ENCODE measurements at regions not wholly inside any gene's neighbourhood (a gene's known extent, or its start where the extent isn't known, plus 50 kb on each side); places are given as distances from the start of the nearest gene placed in this dataset.
A peak's percentile ranks its signal among the peaks of the same experiment; 100 is the strongest.

GRCh38 chr4:87915621-87916020 is 59.9 kb upstream of the SPP1 start:
- H2BK20ac ChIP-seq (ENCODE audit: low read depth, low read length), result no peak overlapping the region
- DNase-seq, result no peak
- no peak overlapping the region for H2AFZ ChIP-seq (replicated peaks; ENCODE audit: low read length, poor library complexity)
- H3K4ac ChIP-seq (ENCODE audit: low read depth, low read length), result no peak overlapping the region
- no peak overlapping the region for H3K9ac ChIP-seq (ENCODE audit: low read depth, low read length)
- H4K91ac ChIP-seq (ENCODE audit: insufficient read depth, low read depth, low read length), result no peak overlapping the region
- H3K27ac ChIP-seq (ENCODE audit: insufficient read depth, low read length), result no peak overlapping the region
- no peaks in the 10 kb centered on the region for H3K36me3 ChIP-seq (ENCODE audit: control insufficient read depth, insufficient read depth, low read length)
- no peaks in the 10 kb centered on the region for H3K9me3 ChIP-seq (ENCODE audit: control insufficient read depth, insufficient read depth, low read length)
- BruUV-seq (replicated peaks), result no TSS peak
- H3K27me3 ChIP-seq (ENCODE audit: control insufficient read depth, insufficient read depth, low read length), result peaks cover 4% of the 10 kb centered on the region; the same call in 1 of the 2 replicates
- dilution Hi-C loops (cut with HindIII; ENCODE audit: low sequenced_read_pairs, unreplicated experiment), result no loop called here
- POLR2A ChIA-PET (ENCODE audit: unreplicated experiment), result no interaction called here
- H2BK120ac ChIP-seq (ENCODE audit: low read depth, low read length), result no peak overlapping the region
- no peak overlapping the region for H4K5ac ChIP-seq (ENCODE audit: low read depth, low read length)
- ATAC-seq (ENCODE audit: low read depth), result no peak
- H3K9me1 ChIP-seq (ENCODE audit: insufficient read depth, low read length), result no peaks in the 10 kb centered on the region
- no peak overlapping the region for H3K23ac ChIP-seq (ENCODE audit: low read depth, low read length)
- H3K18ac ChIP-seq (ENCODE audit: low read depth, low read length), result no peak overlapping the region
- no peak overlapping the region for H3K14ac ChIP-seq (replicated peaks; ENCODE audit: low read depth, low read length)
- no peak overlapping the region for H4K8ac ChIP-seq (ENCODE audit: low read depth in 2 of 2, low read length in 2 of 2)
- no peak overlapping the region for H3K4me2 ChIP-seq (ENCODE audit: low read depth, low read length)
- H2AK5ac ChIP-seq (ENCODE audit: low read depth, low read length), result no peak overlapping the region
- CTCF ChIA-PET, result no interaction called here
- no peaks in the 10 kb centered on the region for H3K79me1 ChIP-seq (ENCODE audit: low read depth in 1 of 2, low read length in 2 of 2)
- H4K20me1 ChIP-seq (ENCODE audit: insufficient read depth, low read length), result no peaks in the 10 kb centered on the region
- no peaks in the 10 kb centered on the region for H3K4me1 ChIP-seq (ENCODE audit: control insufficient read depth, insufficient read depth, low read length)
- TF ChIP-seq RAD21 (IDR thresholded peaks at IDR 0.05; ENCODE audit: low read length) (no peak), RFX5 (IDR thresholded peaks at IDR 0.05; ENCODE audit: low read depth, low read length) (no peak), MAFK (IDR thresholded peaks at IDR 0.05; ENCODE audit: low read depth, low read length) (peak; percentile 26; the same call in 1 of the 2 replicates)
- 72% methylated on average over 4 of the region's 6 CpGs; no CpG with 5 or more reads in 1 of the 2 experiments for WGBS, 2 experiments (ENCODE audit: extremely low coverage in 2 of 2, insufficient read length in 1 of 2)
- intact Hi-C loops (cut with micrococcal nuclease), result no loop called here
- no peak overlapping the region for H3K56ac ChIP-seq (ENCODE audit: extremely low read depth, insufficient read depth, low read length)
- H2BK15ac ChIP-seq (ENCODE audit: low read depth, low read length), result no peak overlapping the region
- H2BK5ac ChIP-seq (ENCODE audit: low read depth, low read length, poor library complexity, severe bottlenecking), result no peak overlapping the region
- in situ Hi-C loops (cut with MboI; ENCODE audit: low sequenced_read_pairs), result no loop called here
- H3K4me3 ChIP-seq (ENCODE audit: insufficient read depth, low read depth, low read length), result no peak overlapping the region
- no peak overlapping the region for H2AK9ac ChIP-seq (replicated peaks; ENCODE audit: low read depth, low read length, poor library complexity)

Measured in IMR-90 (cell line).